ENCODE measurements at regions not wholly inside any gene's neighbourhood (a gene's known extent, or its start where the extent isn't known, plus 50 kb on each side); places are given as distances from the start of the nearest gene placed in this dataset.

GRCh38 chr10:111475720-111476119, 398.9 kb downstream of the ADRA2A start:
- TF ChIP-seq CTCF (IDR thresholded peaks at IDR 0.05; ENCODE audit: control extremely low read depth in 1 of 3, insufficient read depth in 1 of 3, low read depth in 1 of 3, low read length in 3 of 3) = no peak
- no peak for TF ChIP-seq EZH2 (IDR thresholded peaks at IDR 0.05; ENCODE audit: low read depth, low read length, severe bottlenecking)
- TF ChIP-seq JUND (IDR thresholded peaks at IDR 0.05; ENCODE audit: low read length) = no peak
- TF ChIP-seq HDAC6 (IDR thresholded peaks at IDR 0.05; ENCODE audit: low read depth, low read length) = no peak
- TF ChIP-seq POU5F1 (IDR thresholded peaks at IDR 0.05; ENCODE audit: low read depth, low read length) = no peak
- TF ChIP-seq CREB1 (IDR thresholded peaks at IDR 0.05) = no peak
- TF ChIP-seq MAFK (IDR thresholded peaks at IDR 0.05; ENCODE audit: low read depth, low read length) = no peak
- TF ChIP-seq RBBP5 (IDR thresholded peaks at IDR 0.05; ENCODE audit: borderline replicate concordance, low read depth, low read length) = no peak
- TF ChIP-seq SAP30 (IDR thresholded peaks at IDR 0.05; ENCODE audit: insufficient read depth, insufficient replicate concordance, low read length) = no peak
- TF ChIP-seq EP300 (IDR thresholded peaks at IDR 0.05; ENCODE audit: borderline replicate concordance in 1 of 2, low read depth in 2 of 2, low read length in 2 of 2) = no peak

All from H1 (cell line).